ENCODE measurements at regions not wholly inside any gene's neighbourhood (a gene's known extent, or its start where the extent isn't known, plus 50 kb on each side); places are given as distances from the start of the nearest gene placed in this dataset.

DNA sequence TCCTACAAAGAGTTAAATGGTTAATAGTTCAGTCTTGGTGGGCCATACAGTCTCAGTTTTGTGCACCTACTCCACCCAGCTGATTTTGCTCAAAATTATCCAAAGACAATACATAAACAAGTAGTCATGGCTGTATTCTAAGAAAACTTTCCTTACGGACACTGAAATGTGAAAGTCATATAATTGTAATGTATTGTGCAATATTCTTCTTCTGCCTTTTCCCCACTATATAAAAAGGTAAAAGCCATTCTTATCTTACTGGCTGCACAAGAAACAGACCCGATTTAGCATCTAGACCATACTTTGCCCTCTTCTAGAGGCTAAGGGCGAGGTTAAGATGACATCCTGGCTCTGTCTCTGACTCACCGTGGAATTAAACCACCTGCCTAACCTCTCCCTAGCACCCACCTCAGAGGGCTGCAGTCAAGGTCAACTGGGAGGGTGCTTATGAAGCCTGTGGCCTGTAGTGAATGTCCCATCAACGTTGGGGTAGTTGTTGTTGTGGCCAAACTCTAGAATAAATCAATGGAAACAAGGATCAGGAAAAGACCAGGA, 63.8 kb upstream of the DOCK1 start:
- Mint-ChIP-seq H3K27ac (no peak overlapping the region), H3K4me1 (ENCODE audit: low read depth) (no peaks in the 10 kb centered on the region), H3K27me3 (ENCODE audit: low read depth) (no peaks in the 10 kb centered on the region), H3K36me3 (ENCODE audit: low read depth) (no peaks in the 10 kb centered on the region), H3K4me3 (no peak overlapping the region), H3K9me3 (no peaks in the 10 kb centered on the region)
- no peak for DNase-seq
- intact Hi-C loops (cut with micrococcal nuclease) = no loop called here
- CTCF ChIA-PET = no interaction called here

DNA sequence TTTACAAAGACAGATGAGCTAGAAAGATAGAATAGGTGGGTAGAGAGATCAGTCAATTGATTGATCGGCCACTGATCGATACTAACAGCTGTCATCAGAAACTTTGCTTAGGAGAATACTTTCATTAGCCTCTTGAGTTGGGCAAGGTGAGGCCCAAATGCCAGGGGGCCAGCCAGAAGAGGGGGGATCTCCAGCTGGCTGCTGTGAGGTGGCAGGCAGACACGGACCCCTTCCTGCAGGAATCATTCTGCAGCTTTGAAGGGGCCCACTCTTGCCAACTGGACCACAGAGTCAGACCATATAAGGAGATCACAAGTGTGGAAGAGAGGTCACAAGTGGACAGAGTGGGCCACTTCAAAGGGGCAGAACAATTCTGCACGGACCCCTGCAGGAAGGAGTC, 62.9 kb upstream of the DOCK1 start:
- Mint-ChIP-seq H3K36me3 (ENCODE audit: low read depth) (no peaks in the 10 kb centered on the region), H3K4me3 (no peak overlapping the region), H3K27me3 (ENCODE audit: low read depth) (no peaks in the 10 kb centered on the region), H3K4me1 (ENCODE audit: low read depth) (no peaks in the 10 kb centered on the region), H3K9me3 (no peaks in the 10 kb centered on the region), H3K27ac (no peak overlapping the region)
- intact Hi-C loops (cut with micrococcal nuclease) = no loop called here
- CTCF ChIA-PET = no interaction called here
- DNase-seq = no peak

DNA sequence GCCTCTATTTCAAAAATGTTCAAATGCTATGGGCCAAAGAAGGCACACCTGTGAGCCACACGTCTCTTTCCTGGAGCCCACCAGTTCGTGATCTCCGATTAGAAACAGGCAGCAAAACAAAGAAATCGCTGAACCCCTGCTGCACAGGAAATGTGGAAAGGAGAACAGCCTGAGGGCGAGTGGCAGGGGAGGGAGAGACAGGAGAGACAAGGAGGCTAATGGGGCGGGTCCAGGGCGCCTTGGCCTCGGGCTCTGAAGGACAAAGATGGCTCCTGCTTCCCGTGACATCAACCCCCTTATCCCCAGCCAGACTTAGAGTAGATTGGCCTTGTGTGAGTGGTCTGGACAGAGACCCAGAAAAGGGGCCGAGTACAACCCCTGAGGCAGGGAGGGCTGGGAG, 62.4 kb upstream of the DOCK1 start:
- Mint-ChIP-seq H3K9me3 (no peaks in the 10 kb centered on the region), H3K27me3 (ENCODE audit: low read depth) (no peaks in the 10 kb centered on the region), H3K27ac (no peak overlapping the region), H3K4me1 (ENCODE audit: low read depth) (no peaks in the 10 kb centered on the region), H3K36me3 (ENCODE audit: low read depth) (no peaks in the 10 kb centered on the region), H3K4me3 (no peak overlapping the region)
- no peak for DNase-seq
- CTCF ChIA-PET = no interaction called here
- intact Hi-C loops (cut with micrococcal nuclease) = no loop called here

DNA sequence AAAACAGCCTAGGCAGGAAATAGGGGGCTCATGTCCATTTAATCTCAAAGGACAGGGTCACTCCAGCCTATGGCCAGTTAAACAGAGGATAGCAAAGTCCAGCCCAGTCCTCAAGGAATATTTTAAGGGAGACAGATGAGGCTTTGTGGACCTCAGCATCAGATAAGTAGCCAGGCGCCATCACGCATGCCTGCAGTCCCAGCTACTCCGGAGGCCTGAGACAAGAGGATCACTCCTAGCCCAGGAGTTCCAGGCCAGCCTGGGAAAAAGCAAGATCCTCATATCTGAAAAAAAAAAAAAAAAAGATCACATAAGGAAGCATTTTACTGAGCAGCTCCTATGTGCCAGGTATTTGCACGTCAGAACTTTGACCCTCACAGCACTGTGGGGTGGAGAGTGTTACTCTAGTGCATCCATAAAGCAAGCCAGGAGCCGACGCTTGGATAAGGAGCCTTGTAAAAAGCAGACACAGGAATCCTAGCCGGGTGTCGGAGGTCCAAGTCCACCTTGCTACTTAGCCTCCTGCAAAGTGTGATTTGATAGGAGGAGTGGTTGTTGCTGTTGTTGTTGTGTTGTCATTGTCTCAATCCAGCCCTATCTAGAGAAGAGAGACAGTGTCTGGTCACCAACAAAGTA, 61.8 kb upstream of the DOCK1 start:
- Mint-ChIP-seq H3K27me3 (ENCODE audit: low read depth) (no peaks in the 10 kb centered on the region), H3K9me3 (no peaks in the 10 kb centered on the region), H3K4me1 (ENCODE audit: low read depth) (no peaks in the 10 kb centered on the region), H3K4me3 (no peak overlapping the region), H3K27ac (no peak overlapping the region), H3K36me3 (ENCODE audit: low read depth) (no peaks in the 10 kb centered on the region)
- no peak for DNase-seq
- CTCF ChIA-PET = no interaction called here
- intact Hi-C loops (cut with micrococcal nuclease) = no loop called here

DNA sequence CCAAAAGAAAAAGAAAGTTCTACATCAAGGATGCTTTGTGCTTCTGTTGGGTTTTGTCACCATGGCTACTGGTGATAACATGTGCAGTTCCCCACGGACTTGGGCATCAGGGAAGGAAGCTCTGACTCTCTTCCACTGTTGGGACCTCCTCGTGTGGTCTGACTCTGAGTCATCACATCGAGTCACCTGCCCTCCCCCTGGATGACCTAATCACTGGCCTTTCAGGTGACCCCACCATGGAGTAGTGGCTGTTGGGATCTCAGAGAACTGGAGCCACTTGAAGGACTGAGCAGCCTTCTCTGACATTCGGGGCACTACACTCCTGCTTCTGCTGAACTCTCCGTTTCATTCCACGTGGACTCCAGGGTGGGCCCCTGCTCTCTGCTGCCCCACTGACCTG, 60.8 kb upstream of the DOCK1 start:
- intact Hi-C loops (cut with micrococcal nuclease) = no loop called here
- Mint-ChIP-seq H3K27me3 (ENCODE audit: low read depth) (no peaks in the 10 kb centered on the region), H3K9me3 (no peaks in the 10 kb centered on the region), H3K4me1 (ENCODE audit: low read depth) (no peaks in the 10 kb centered on the region), H3K27ac (no peak overlapping the region), H3K36me3 (ENCODE audit: low read depth) (no peaks in the 10 kb centered on the region), H3K4me3 (no peak overlapping the region)
- DNase-seq = no peak
- CTCF ChIA-PET = no interaction called here

DNA sequence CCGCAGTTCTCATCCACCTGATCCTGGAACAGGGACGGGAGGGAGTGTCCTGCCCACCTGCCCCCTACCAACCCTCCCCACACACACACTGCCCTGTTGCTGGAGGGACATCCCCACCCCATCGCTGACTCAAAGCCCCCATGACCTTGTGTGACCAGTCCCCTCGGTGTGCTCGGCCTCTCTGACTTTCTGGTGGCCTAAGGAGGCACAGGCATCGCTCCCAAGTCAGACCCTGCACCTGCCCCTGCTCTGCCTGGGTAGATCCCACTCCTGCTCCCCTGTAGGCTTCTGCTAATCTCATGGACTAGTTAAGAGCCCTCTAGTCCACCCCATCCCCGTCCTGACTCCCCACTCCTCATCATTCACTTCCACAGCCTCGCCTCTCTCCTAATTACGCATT, 58.8 kb upstream of the DOCK1 start:
- CTCF ChIA-PET = no interaction called here
- intact Hi-C loops (cut with micrococcal nuclease) = no loop called here
- H3K4me3 Mint-ChIP-seq = no peak overlapping the region

DNA sequence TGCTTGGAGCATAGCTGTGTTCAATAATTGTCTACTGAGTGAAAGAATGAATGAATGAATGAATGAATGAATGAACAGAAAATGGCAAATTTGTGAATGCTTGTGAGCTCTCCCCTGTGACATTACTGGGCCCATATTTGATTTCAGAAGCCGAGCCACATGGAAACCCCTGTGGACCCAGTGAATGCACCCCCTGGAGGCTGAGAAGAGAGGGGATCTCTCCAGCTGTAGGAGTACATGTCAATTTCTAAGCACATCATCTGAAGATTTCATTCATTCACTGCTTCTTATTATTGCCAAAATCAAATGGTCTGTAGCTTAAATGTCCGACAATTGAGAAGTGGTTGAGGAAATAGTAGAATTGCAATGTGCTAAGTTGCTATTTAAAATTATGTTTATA, 58.3 kb upstream of the DOCK1 start:
- intact Hi-C loops (cut with micrococcal nuclease) = no loop called here
- H3K36me3 Mint-ChIP-seq (ENCODE audit: low read depth) = no peaks in the 10 kb centered on the region
- no peak overlapping the region for H3K27ac Mint-ChIP-seq
- no peaks in the 10 kb centered on the region for H3K4me1 Mint-ChIP-seq (ENCODE audit: low read depth)
- H3K27me3 Mint-ChIP-seq (ENCODE audit: low read depth) = no peaks in the 10 kb centered on the region
- CTCF ChIA-PET = no interaction called here
- no peaks in the 10 kb centered on the region for H3K9me3 Mint-ChIP-seq
- H3K4me3 Mint-ChIP-seq = no peak overlapping the region
- DNase-seq = no peak

More for the DNA sequence above, 58.8 kb upstream of the DOCK1 start:
- no peaks in the 10 kb centered on the region for H3K4me1 Mint-ChIP-seq (ENCODE audit: low read depth)
- no peaks in the 10 kb centered on the region for H3K36me3 Mint-ChIP-seq (ENCODE audit: low read depth)
- H3K9me3 Mint-ChIP-seq = no peaks in the 10 kb centered on the region
- no peaks in the 10 kb centered on the region for H3K27me3 Mint-ChIP-seq (ENCODE audit: low read depth)
- DNase-seq = no peak
- no peak overlapping the region for H3K27ac Mint-ChIP-seq

DNA sequence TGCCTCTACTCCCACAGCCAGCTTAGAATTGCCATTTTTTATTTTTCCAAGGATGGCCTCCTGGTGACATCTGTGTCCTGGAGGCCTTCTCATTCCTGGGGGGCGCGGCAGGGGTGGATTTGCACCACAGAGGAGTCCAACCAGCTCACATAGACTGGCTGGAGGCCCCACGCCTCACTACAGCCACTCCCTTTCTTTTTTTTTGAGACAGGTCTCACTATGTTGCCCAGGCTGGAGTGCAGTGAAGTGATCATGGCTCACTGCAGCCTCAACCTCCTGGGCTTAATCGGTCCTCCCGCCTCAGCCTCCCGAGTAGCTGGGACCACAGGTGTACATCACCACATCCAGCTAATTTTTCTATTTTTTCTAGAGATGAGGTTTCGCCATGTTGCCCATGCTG, 57.6 kb upstream of the DOCK1 start:
- H3K9me3 Mint-ChIP-seq = no peaks in the 10 kb centered on the region
- H3K4me3 Mint-ChIP-seq = no peak overlapping the region
- H3K27me3 Mint-ChIP-seq (ENCODE audit: low read depth) = no peaks in the 10 kb centered on the region
- intact Hi-C loops (cut with micrococcal nuclease) = no loop called here
- no peak overlapping the region for H3K27ac Mint-ChIP-seq
- H3K4me1 Mint-ChIP-seq (ENCODE audit: low read depth) = no peaks in the 10 kb centered on the region
- H3K36me3 Mint-ChIP-seq (ENCODE audit: low read depth) = peaks cover 3% of the 10 kb centered on the region
- no peak for DNase-seq
- CTCF ChIA-PET = no interaction called here

DNA sequence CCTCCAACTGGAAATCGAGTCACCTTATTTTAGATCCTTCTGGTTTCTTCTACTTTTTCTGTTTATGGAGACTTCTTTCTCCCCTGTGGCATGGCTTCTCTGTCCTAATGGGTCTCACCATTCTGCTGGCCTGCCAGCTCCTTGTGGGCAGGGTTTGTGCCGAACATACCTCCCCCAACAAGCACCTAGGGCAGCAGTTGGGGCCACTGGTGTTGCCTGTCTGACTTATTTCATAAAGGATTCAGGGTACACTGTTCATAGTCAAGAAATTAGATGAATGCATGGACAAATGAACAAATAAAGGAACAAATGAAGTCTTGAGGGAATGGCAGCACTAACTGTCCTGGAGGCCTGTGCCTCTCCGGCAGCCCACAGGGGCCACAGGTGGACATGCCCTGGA, 55.6 kb upstream of the DOCK1 start:
- CTCF ChIA-PET = no interaction called here

DNA sequence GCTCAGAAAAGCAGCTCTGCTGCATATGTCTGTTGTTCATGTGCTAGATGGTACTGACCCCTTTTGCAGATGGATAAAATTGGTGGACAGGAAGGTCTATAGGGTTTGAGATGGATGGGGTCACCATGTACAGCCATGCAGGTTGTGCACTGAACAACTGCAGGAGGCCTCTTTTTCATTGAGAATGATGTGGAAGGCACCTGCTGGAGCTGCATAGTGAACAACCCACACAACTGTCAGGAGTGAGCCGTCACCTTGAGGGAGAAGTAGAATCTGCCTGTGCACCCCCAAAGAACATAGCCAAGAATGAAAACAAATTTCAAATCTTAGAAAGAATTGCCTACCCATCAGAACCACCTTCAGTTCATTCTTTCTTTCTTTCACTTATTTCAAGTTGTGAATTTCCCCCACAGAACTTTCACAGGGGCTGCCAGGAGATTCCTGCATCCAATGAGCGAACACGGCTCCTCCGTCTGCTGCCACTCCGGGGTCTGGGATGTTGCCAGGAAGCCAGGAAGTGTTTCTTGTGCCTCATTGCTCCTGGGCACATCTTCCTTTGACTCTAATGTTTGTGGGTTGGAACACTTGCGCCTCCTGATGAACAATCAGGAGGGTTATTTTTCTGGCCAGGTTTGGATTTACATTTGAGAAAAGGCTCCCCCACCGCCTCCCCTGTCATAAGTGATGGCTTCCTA, 53.7 kb upstream of the DOCK1 start:
- Mint-ChIP-seq H3K9me3 (peaks cover 1% of the 10 kb centered on the region), H3K36me3 (ENCODE audit: low read depth) (peaks cover 3% of the 10 kb centered on the region), H3K27ac (no peak overlapping the region), H3K27me3 (ENCODE audit: low read depth) (no peaks in the 10 kb centered on the region), H3K4me3 (no peak overlapping the region), H3K4me1 (ENCODE audit: low read depth) (no peaks in the 10 kb centered on the region)
- DNase-seq = no peak
- intact Hi-C loops (cut with micrococcal nuclease) = no loop called here
- CTCF ChIA-PET = no interaction called here

More for the DNA sequence above, 55.6 kb upstream of the DOCK1 start:
- Mint-ChIP-seq H3K36me3 (ENCODE audit: low read depth) (peaks cover 3% of the 10 kb centered on the region), H3K27ac (no peak overlapping the region), H3K9me3 (no peaks in the 10 kb centered on the region), H3K4me3 (no peak overlapping the region), H3K27me3 (ENCODE audit: low read depth) (no peaks in the 10 kb centered on the region), H3K4me1 (ENCODE audit: low read depth) (no peaks in the 10 kb centered on the region)
- DNase-seq = no peak
- intact Hi-C loops (cut with micrococcal nuclease) = no loop called here

DNA sequence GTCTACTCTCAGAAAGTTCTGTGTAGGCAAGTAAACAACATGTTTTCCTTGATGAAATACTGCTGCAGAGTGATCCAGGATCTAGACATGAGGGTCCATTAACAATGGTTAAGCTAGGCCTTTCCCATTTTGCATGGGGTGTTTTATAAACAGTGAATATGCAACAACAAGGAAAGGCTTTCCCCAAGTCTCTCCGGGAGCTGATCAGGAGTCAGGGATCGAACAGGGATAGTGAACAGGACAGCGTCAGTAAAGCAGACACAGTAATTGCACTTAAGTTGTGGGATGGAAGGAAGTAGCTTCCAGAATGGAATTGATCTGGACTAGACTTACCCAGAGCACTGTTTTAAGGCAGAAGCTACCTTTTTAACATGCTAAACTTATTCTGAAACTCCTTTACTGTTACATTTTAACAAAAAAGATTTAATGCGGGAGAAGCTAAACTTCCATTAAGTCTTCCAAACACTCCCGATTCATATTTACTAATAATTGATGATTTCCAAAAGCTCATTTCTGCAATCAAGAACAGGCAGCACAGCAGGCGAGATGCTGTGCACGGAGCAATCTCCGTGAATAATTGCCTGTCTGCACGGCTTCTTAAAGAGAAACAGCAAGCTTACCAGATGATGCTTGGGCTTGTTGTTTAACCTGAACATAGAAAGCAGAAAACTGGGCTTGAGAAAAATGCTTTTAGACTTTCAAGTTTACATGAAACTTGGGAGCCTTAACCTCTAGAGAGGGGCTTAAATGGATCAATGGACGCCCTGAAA, 50.3 kb upstream of the DOCK1 start:
- intact Hi-C loops (cut with micrococcal nuclease) = no loop called here
- DNase-seq = no peak
- peaks cover 3% of the 10 kb centered on the region for H3K36me3 Mint-ChIP-seq (ENCODE audit: low read depth)
- H3K27me3 Mint-ChIP-seq (ENCODE audit: low read depth) = no peaks in the 10 kb centered on the region
- H3K4me3 Mint-ChIP-seq = no peak overlapping the region
- CTCF ChIA-PET = no interaction called here
- H3K27ac Mint-ChIP-seq = no peak overlapping the region
- peaks cover 8% of the 10 kb centered on the region for H3K9me3 Mint-ChIP-seq
- no peaks in the 10 kb centered on the region for H3K4me1 Mint-ChIP-seq (ENCODE audit: low read depth)

All from activated naive CD4-positive, alpha-beta T cell treated with anti-CD3 and anti-CD28 coated beads for 36 hours (primary cell).